H9 (cell line): ENCODE measurements at regions not wholly inside any gene's neighbourhood (a gene's known extent, or its start where the extent isn't known, plus 50 kb on each side); places are given as distances from the start of the nearest gene placed in this dataset.

Experiments used
- DNase-seq: peaks from one replicate; pipeline ENCODE4 v3.0.0-alpha.2; 2017
- H2AFZ ChIP-seq: one replicate; pipeline ENCODE4 v1.6.1; 2013; ENCODE audit warnings: mild to moderate bottlenecking, low read length, control low read depth, moderate library complexity
- H2AK5ac ChIP-seq: 2 replicates; pipeline ENCODE4 v1.6.1; 2013; ENCODE audit warnings: low read length, control low read depth, mixed read lengths; ENCODE audit not compliant: insufficient read length
- H2BK120ac ChIP-seq: one replicate; pipeline ENCODE4 v1.6.1; 2013; ENCODE audit warnings: low read depth, mild to moderate bottlenecking, low read length, control low read depth, inconsistent platforms; ENCODE audit not compliant: poor library complexity, severe bottlenecking
- H2BK12ac ChIP-seq: 2 replicates; pipeline ENCODE4 v1.6.1; 2013; ENCODE audit warnings: low read length, control low read depth, mixed read lengths, low read depth; ENCODE audit not compliant: insufficient read length
- H2BK15ac ChIP-seq: 2 replicates; pipeline ENCODE4 v1.6.1; 2013; ENCODE audit warnings: low read depth, low read length, control low read depth
- H2BK20ac ChIP-seq: one replicate; pipeline ENCODE4 v1.6.1; 2013; ENCODE audit warnings: low read depth, mild to moderate bottlenecking, low read length, control low read depth, inconsistent platforms; ENCODE audit not compliant: poor library complexity, severe bottlenecking
- H2BK5ac ChIP-seq: 2 replicates; pipeline ENCODE4 v1.6.1; 2013; ENCODE audit warnings: low read length, control low read depth, mixed read lengths; ENCODE audit not compliant: insufficient read length
- H3K14ac ChIP-seq: 2 replicates; pipeline ENCODE4 v1.6.1; 2013; ENCODE audit warnings: low read length, control low read depth; ENCODE audit not compliant: insufficient read depth
- H3K18ac ChIP-seq: 2 replicates; pipeline ENCODE4 v1.6.1; 2013; ENCODE audit warnings: low read depth, mild to moderate bottlenecking, mixed read lengths, low read length, control low read depth; ENCODE audit not compliant: insufficient read length
- H3K23ac ChIP-seq: 2 replicates; pipeline ENCODE4 v1.6.1; 2013; ENCODE audit warnings: low read length, control low read depth, mixed read lengths, low read depth; ENCODE audit not compliant: insufficient read length
- H3K23me2 ChIP-seq: 2 replicates; pipeline ENCODE4 v1.6.1; 2013; ENCODE audit warnings: low read depth, mild to moderate bottlenecking, mixed read lengths, low read length, control low read depth; ENCODE audit not compliant: insufficient read length, poor library complexity, severe bottlenecking
- H3K27ac ChIP-seq: 2 replicates; pipeline ENCODE4 v1.5.1; 2013; ENCODE audit warnings: low read length, control low read depth, mixed read lengths, low read depth; ENCODE audit not compliant: insufficient read length
- H3K27me3 ChIP-seq: 2 replicates; pipeline ENCODE4 v1.6.1; 2013; ENCODE audit warnings: low read length, control low read depth, inconsistent platforms; ENCODE audit not compliant: insufficient read depth
- H3K4ac ChIP-seq: 2 replicates; pipeline ENCODE4 v1.6.1; 2013; ENCODE audit warnings: low read depth, mild to moderate bottlenecking, control low read depth, inconsistent platforms, low read length, moderate library complexity
- H3K4me1 ChIP-seq: 2 replicates; pipeline ENCODE4 v1.6.1; 2013; ENCODE audit warnings: low read length, control low read depth, inconsistent platforms; ENCODE audit not compliant: insufficient read depth
- H3K4me2 ChIP-seq: 2 replicates; pipeline ENCODE4 v1.6.1; 2013; ENCODE audit warnings: low read length, control low read depth, mixed read lengths; ENCODE audit not compliant: insufficient read length, insufficient read depth
- H3K56ac ChIP-seq: 2 replicates; pipeline ENCODE4 v1.6.1; 2013; ENCODE audit warnings: low read depth, mild to moderate bottlenecking, mixed read lengths, low read length, control low read depth; ENCODE audit not compliant: insufficient read length
- H3K79me1 ChIP-seq: 2 replicates; pipeline ENCODE4 v1.6.1; 2013; ENCODE audit warnings: low read depth, mild to moderate bottlenecking, moderate library complexity, low read length, control low read depth, inconsistent platforms; ENCODE audit not compliant: insufficient read depth, poor library complexity, severe bottlenecking
- H3K79me2 ChIP-seq: 2 replicates; pipeline ENCODE4 v1.6.1; 2013; ENCODE audit warnings: low read length, control low read depth, inconsistent platforms; ENCODE audit not compliant: insufficient read depth
- H3K9ac ChIP-seq: 2 replicates; pipeline ENCODE4 v1.6.1; 2013; ENCODE audit warnings: low read length, control low read depth, mixed read lengths; ENCODE audit not compliant: insufficient read length; ENCODE audit errors: extremely low read depth
- H3K9me3 ChIP-seq: one replicate; pipeline ENCODE4 v1.6.1; 2013; ENCODE audit warnings: low read depth, low read length, inconsistent platforms; ENCODE audit not compliant: control insufficient read depth
- H3T11ph ChIP-seq: one replicate; pipeline ENCODE4 v1.6.1; 2013; ENCODE audit warnings: mild to moderate bottlenecking, low read length, control low read depth, inconsistent platforms
- H4K20me1 ChIP-seq: one replicate; pipeline ENCODE4 v1.6.1; 2013; ENCODE audit not compliant: control insufficient read depth, insufficient read length, insufficient read depth
- H4K5ac ChIP-seq: 2 replicates; pipeline ENCODE4 v1.6.1; 2013; ENCODE audit warnings: low read depth, mild to moderate bottlenecking, mixed read lengths, low read length, control low read depth; ENCODE audit not compliant: insufficient read length
- H4K8ac ChIP-seq: replicated peaks from 2 replicates; pipeline ENCODE4 v1.6.1; 2013; ENCODE audit warnings: low read length, control low read depth, mixed read lengths, low read depth; ENCODE audit not compliant: insufficient read length
- H4K91ac ChIP-seq: 2 replicates; pipeline ENCODE4 v1.6.1; 2013; ENCODE audit warnings: low read depth, mild to moderate bottlenecking, moderate library complexity, mixed read lengths, low read length, control low read depth; ENCODE audit not compliant: insufficient read length
- H3K27ac Mint-ChIP-seq, 3 experiments: 2 replicates in 2 of 3; 3 replicates in 1 of 3; pipeline ENCODE4 v1.8.0; 2020 to 2021; ENCODE audit warnings: mixed read lengths in 3 of 3, mild to moderate bottlenecking in 1 of 3, moderate library complexity in 1 of 3
- H3K27me3 Mint-ChIP-seq: 2 replicates; pipeline ENCODE4 v1.8.0; 2021; ENCODE audit warnings: low read depth, mild to moderate bottlenecking, moderate library complexity, mixed read lengths
- H3K36me3 Mint-ChIP-seq, 3 experiments: 2 replicates in 2 of 3; 3 replicates in 1 of 3; pipeline ENCODE4 v1.8.0; 2020 to 2021; ENCODE audit warnings: low read depth in 3 of 3, mixed read lengths in 3 of 3; ENCODE audit not compliant: insufficient read depth in 1 of 3
- H3K4me1 Mint-ChIP-seq, 2 experiments: 2 replicates each; pipeline ENCODE4 v1.8.0; 2020; ENCODE audit warnings: mixed read lengths in 2 of 2
- H3K4me3 Mint-ChIP-seq, 2 experiments: 2 replicates in 1 of 2; 3 replicates in 1 of 2; pipeline ENCODE4 v1.8.0; 2020 to 2021; ENCODE audit warnings: mild to moderate bottlenecking in 2 of 2, mixed read lengths in 2 of 2, moderate library complexity in 1 of 2
- H3K9me3 Mint-ChIP-seq, 2 experiments: 2 replicates in 1 of 2; 3 replicates in 1 of 2; pipeline ENCODE4 v1.8.0; 2020; ENCODE audit warnings: mild to moderate bottlenecking in 2 of 2, mixed read lengths in 2 of 2, moderate library complexity in 1 of 2
- CTCF ChIP-seq: fragments of 200-600 bp; sonication (generic); conservative IDR thresholded peaks from 3 replicates; pipeline ENCODE4 v1.8.0; 2021; ENCODE audit warnings: antibody characterized with exemption, mild to moderate bottlenecking
- WGBS: extraction: QIAGEN DNeasy Blood & Tissue Kit; methylation state at CpG from one replicate; pipeline ENCODE4 v1.1.7; 2013; ENCODE audit warnings: missing lambda C conversion rate, low lambda C conversion rate, mixed read lengths; ENCODE audit not compliant: insufficient read length; ENCODE audit errors: extremely low coverage; 5-methylcytosine and 5-hydroxymethylcytosine counted together

- H2BK12ac ChIP-seq: no peak overlapping the region
- H3K9me3 ChIP-seq: no peaks in the 10 kb centered on the region
- no peaks in the 10 kb centered on the region for H3K79me1 ChIP-seq
- H3K27ac ChIP-seq: no peak overlapping the region
- Mint-ChIP-seq H3K4me1 (no peaks in the 10 kb centered on the region), H3K27ac (no peak overlapping the region), H3K36me3 (no peaks in the 10 kb centered on the region), H3K4me3 (no peak overlapping the region), H3K9me3 (peaks cover 0 to 3% of the 10 kb centered on the region in 2 experiments; a peak in 1 of 5 replicates), H3K27me3 (no peaks in the 10 kb centered on the region)
- no peak overlapping the region for H4K5ac ChIP-seq
- no peak for TF ChIP-seq CTCF
- no peak overlapping the region for H3K18ac ChIP-seq
- no peaks in the 10 kb centered on the region for H3K27me3 ChIP-seq
- no peak overlapping the region for H2BK120ac ChIP-seq
- no peaks in the 10 kb centered on the region for H3K23me2 ChIP-seq
- H3K4me2 ChIP-seq: no peak overlapping the region
- no peaks in the 10 kb centered on the region for H4K20me1 ChIP-seq
- H4K91ac ChIP-seq: no peak overlapping the region
- H3K79me2 ChIP-seq: no peaks in the 10 kb centered on the region
- no peak overlapping the region for H3K14ac ChIP-seq
- H2BK20ac ChIP-seq: no peak overlapping the region
- no peak overlapping the region for H3K56ac ChIP-seq
- H4K8ac ChIP-seq: no peak overlapping the region
- no peak overlapping the region for H3K4ac ChIP-seq
- H2BK5ac ChIP-seq: no peak overlapping the region
- no peak overlapping the region for H3T11ph ChIP-seq
- no peaks in the 10 kb centered on the region for H3K4me1 ChIP-seq
- no peak overlapping the region for H3K9ac ChIP-seq
- no peak overlapping the region for H3K23ac ChIP-seq
- H2AFZ ChIP-seq: no peak overlapping the region
- WGBS: no CpG with 5 or more reads among the region's 2 CpGs
- no peak overlapping the region for H2BK15ac ChIP-seq
- no peak overlapping the region for H2AK5ac ChIP-seq
- no peak for DNase-seq
These were observed 108.1 kb upstream of the GK2 start for GRCh38 chr4:79516114-79516513.
